ENCODE measurements at regions not wholly inside any gene's neighbourhood (a gene's known extent, or its start where the extent isn't known, plus 50 kb on each side); places are given as distances from the start of the nearest gene placed in this dataset.

- DNase-seq, result no peak
These were observed 82.1 kb upstream of the STAC start for GRCh38 chr3:36298188-36298587.

GRCh38 chr3:36302158-36302509, 78.2 kb upstream of the STAC start:
- no peak for DNase-seq

- DNase-seq, result no peak
These were observed 77.7 kb upstream of the STAC start for GRCh38 chr3:36302626-36303025.

GRCh38 chr3:36303286-36303685, 77.0 kb upstream of the STAC start:
- no peak for DNase-seq

- DNase-seq, result no peak
These were observed 74.3 kb upstream of the STAC start for GRCh38 chr3:36305929-36306520.

- no peak for DNase-seq
These were observed 71.2 kb upstream of the STAC start for GRCh38 chr3:36309092-36309491.

- no peak for DNase-seq
These were observed 68.0 kb upstream of the STAC start for GRCh38 chr3:36312351-36312750.

GRCh38 chr3:36317915-36318314, 62.4 kb upstream of the STAC start:
- DNase-seq, result no peak

GRCh38 chr3:36318621-36319200, 61.6 kb upstream of the STAC start:
- no peak for DNase-seq

- DNase-seq, result no peak
These were observed 60.6 kb upstream of the STAC start for GRCh38 chr3:36319680-36320079.

Measured in activated CD4-positive, alpha-beta T cell treated with anti-CD3 and anti-CD28 coated beads, Interleukin-2, amount 50 U/mL, for 4 hours (primary cell).